Stromal cell of bone marrow (primary cell): ENCODE measurements at regions not wholly inside any gene's neighbourhood (a gene's known extent, or its start where the extent isn't known, plus 50 kb on each side); places are given as distances from the start of the nearest gene placed in this dataset.

Source experiments
- DNase-seq: peaks from one replicate; pipeline ENCODE4 v3.0.0-alpha.2; 2012; ENCODE audit warnings: low read depth

DNA sequence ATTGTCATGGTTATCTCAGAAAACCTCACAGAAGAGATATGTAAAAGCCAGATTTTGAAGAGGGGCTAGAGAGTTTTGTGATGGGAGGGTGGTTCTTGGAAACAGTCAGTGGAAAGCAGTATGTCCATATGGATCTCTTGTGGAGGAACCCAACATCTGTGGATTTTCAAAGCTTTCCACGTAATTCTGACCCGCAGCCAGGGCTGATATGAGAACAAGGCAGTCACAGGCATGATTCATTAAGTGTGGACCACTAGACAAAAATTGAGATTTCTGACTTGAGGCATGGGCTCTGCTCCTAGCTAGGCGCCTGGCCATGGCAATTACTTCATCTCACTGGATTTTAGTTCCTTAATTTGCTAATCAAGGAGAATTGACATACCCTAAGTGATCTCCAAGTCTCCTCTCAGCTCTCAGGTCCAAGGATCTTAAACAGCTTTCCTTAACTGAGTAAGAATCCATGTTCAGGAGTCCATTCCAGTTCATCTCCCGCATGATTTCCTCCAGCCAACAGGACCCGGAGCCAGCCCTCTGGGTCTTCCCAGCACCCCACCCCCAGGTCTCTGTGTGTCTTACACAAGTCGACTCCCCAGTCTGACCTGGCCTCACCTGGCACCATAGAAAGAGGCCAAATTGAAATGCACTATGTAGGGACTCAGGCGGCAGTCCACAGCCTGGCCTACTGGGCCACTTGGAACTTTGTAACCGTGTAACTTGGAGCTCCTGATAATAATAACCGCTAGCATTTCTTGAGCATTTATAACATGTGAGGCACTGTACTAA is 176.3 kb upstream of the PARP11 start:
- no peak for DNase-seq

DNA sequence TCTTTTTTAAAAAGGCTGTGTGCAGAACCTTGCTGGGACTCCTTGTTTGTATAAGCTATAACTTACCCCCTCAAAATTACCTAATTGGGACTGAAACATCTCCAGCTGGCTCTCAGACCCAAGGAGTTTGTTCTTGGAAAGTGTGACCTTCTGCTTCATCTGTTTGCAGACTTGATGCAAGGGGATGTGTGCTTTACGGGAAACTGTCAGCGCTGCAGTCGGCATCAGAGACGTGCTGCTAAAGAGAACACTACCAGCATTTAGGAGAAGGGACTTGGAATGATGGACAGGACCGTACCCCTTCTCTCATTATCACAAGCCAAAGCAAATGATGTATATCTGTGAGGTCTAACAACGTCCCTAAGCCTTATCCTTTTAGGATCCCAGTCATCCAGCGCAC is 174.2 kb upstream of the PARP11 start:
- no peak for DNase-seq

DNA sequence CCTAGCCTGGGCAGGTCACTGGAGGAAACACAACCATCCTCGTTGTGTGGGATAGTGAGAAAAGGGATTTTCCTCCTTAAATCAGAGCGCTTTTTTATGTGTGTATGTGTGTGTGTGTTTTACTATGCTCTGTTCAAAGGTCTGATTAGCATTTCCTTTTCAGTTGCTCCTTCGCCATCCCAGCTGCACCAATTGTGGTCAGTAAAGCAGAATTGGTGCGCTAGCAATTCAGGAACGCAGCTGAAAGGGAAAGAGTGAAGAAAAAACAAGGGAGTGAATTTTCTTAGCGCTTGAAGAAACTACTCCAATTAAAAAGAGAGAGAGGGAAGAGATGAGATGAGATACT is 173.3 kb upstream of the PARP11 start:
- no peak for DNase-seq

DNA sequence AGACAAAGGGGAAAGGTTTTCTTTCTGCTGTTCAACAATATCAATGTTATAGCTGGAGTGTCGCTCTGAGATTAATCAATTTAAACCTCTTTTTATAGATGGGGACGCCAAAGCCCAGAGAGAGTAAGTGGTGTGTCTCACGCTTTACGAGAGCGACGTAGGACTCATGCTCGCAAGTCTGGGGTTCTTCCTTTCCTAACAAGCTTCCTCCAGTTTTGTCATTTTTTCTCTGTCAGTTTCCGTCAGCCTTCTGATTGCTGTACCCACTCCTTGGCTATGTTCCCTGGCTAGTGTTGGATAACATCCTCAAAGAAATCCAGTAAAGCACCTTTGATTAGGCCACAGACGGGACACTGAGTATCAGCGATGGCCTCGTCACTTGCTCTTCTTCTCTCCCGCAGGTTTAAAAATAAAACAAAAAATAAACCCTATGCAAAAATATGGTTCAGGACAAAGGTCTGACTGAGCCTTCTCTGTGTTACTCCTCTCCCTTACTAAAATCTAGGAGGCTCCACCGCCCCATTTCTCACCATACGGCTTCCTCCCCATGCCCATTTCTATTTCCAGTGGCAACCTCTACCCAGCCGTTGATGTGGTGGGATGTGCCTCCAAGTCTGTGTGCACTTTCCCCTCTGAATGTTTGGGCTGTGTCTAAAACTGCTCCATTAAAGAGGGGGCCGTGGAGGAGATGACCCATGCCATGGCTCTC is 172.7 kb upstream of the PARP11 start:
- DNase-seq = no peak

DNA sequence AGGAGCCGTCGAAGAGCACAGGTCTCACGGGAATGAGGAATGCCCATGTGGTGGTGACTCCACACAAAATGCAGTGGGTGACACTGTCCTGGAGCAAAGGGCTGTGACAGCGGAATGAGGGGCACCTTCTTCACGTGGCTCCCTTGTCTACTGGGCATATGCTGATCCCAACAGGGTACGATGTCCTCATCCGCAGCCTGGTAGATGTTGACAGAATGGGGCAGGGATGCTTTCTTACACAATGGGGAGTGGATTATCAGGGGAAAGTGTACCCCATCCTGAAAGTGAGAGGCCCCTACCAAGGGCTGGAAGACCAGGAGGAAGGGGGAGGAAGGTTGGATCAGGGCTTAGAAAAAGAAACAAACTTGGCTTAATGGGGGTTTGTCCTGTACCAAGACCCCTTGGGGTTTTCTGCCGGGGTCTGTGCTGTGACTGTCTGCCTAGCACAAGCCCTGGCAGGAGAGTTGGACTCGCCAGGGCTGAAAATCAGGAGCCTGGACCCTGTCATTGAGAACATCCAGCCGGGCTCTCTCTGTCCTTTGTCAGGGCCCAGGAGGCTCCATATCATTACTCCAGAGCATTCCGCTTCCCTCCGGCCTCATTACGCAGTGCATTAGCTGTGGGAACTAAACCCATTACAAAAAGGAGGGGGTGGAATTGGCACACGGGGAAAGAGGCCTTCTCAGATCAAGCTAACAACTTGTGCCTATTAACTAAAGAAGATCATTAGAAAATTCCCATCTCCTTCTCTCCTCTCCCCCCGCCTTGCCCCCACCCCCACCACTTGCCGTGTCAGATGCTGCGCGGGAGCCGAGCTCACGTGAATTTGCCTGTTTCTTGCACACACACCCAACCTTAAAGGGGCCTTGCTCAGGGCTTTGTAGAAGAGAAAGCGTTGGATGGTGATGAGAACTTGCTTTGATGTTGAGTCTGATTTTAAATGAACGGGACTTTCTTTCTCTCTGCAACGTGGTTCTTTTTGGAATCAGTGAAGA is 171.8 kb upstream of the PARP11 start:
- no peak for DNase-seq

DNA sequence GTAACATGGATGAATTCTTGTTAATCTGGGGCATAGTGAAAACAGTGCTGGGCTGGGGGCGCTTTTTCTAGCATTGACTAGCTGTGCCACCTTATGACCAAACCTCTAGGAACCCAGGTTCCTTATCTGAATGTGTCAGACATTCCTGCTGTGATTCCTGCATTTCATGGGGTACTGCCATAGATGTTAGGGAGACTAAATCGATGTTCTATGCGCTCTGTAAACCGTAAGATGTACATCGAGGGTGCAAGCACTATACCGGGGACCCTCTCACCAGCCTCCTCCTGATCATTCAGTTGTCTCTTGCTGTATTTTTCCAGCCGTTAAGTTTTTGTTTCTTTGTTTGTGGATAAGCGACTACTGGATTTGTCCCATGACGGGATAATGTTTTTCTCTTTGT is 170.9 kb upstream of the PARP11 start:
- DNase-seq = no peak

DNA sequence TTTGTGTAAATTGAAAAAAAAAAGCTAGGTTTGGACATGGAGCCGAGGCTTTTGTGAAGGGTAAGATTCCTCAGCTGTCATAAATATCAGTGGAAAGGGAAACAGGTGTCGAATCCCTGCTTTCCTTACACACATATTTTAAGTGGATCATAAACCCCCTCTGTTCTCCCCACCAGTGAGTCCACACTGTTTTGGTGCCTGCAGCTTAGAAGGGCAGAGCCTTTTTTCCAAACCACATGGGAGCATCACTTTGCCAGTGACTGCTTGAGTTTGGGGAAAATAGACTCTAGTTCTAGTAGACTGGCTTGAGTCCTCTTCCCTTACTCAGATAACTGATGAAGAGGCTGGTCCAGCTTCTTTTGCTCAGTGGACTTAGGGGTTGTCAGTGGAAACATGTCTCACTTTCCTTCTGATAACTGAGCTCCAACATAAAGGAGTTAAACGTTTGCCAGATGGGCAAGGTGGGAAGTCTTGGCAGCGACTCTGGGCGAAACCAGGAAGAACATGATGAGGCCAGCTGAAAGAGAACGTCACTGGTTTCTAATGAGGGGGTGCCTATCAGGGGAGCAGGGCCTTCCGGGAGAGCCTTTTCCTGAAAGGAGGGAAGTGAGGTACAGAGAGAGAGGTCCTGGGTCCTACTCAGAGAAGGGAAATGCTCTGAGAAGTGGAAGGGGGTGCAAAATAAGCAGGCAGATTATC is 168.1 kb upstream of the PARP11 start:
- DNase-seq = no peak

DNA sequence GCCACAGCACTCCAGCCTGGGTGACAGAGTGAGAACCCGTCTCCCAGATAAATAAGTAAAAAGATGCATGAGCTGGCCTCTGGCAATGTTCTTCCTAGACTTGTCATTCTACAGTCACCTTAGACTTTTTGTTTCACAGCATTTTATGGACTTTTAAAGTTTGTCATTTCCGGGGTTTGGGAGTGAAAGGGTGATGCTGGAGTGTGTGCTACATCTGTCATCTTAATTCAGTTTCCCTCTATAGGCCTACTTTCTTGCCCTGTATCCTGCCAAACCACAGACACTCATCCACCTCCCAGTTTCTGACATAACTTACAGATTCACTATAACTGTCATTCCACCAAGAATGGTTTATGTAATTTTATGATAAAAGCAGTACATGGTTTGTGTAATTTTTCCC is 166.7 kb upstream of the PARP11 start:
- DNase-seq = no peak

DNA sequence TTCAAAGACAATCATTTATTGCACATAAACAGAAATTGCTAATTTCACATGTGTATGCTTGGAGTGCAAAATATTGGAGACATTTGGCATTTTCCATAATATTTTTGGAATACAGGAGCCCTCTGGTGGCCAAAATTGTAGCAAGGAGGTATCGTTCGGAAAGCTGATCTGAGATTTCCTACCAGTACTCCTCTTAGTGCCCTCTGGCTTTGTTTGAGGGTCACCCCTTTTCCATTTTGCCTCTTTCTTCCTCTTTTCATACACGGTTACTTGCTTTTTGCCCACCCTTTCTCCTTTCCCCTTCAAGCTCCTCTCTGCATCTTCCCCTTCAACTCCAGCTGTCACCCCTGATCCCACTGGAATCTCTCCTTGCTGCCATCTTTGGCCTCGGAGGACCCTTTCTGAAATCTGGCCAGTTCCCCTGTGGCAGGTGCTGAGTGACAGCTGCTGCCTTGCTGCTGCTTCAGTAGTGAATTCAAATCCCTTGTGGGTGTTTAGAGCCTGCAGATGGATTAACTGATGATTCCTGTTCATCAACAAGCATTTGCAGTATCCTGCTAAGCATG is 164.6 kb upstream of the PARP11 start:
- peak; percentile 33 for DNase-seq

DNA sequence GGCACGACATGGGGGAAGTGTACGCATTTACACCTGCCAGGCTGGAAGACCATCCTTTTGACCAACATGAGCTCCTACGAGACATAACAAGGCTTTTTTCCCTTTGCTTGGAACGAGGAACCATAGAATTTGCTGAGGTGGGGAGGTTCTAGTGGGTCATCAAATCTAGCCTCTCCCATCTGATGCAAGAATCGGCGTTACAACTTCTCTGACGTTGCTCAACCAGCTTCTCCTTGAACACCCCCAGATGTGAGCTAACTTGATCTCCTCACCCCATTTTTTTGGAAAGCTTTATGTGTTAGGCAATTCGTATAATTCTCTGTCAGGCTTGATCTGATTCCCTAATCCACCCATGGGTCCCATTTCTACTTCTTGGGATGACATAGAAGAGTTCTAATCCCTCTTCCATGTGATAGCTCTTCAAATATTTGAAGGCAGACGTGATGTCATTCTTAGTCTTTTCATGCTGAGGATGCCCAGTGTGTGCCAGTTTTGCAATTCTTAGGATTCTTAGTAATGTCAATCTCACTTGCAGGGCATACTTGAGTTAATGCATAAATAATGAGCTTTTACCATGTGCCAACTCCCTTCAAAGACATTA is 163.6 kb upstream of the PARP11 start:
- DNase-seq = no peak

DNA sequence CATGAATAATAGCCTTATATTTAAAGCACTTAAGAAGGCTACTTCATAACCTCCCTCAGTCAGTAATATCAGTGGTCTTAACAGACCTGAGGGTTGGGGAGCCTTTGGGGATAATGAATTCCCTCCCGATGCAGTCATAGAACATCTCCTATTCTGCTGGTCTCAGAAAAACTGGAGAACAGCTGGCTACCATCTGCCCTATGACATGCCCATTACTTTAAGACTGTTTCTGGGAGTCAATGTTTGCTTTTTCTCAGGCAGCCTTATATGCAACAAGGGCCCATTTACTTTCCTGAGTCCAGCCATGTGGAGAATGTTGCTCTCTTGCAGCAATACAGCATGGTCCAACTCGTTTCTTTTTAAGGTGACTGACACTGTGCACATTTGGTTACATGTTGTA is 161.7 kb upstream of the PARP11 start:
- no peak for DNase-seq

DNA sequence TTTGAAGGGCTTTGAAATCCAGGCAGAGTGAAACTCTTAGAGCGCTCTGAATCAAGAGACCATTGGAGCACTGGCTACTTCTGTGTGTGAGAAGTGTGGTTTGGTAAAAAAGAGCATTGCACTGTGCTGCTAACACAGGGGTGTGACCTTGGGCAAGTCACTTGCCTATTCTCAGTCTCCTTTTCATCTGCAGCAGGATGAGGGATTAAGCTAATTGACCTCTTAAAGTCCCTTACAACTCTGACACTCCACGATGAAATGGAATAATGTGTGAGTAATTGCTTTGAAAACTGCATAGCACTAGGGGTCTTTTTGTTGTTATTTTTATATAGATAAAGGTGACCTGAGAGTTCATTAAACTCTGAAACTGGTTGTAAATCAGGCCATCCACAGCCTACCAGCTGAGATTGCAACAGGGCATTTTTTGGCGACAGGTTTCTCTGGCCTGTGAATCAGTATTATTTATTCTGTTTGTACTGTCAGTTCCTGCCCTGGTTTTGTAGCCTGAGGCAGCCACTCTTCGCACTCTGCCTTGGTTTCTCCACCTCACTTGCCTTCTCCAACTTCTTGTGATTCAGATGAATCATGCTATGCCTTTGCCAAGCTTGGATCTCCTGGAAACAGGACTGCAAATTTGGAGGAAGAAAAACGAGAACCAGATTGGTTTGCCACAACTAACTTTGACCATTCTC is 159.9 kb upstream of the PARP11 start:
- peak; percentile 43 for DNase-seq

DNA sequence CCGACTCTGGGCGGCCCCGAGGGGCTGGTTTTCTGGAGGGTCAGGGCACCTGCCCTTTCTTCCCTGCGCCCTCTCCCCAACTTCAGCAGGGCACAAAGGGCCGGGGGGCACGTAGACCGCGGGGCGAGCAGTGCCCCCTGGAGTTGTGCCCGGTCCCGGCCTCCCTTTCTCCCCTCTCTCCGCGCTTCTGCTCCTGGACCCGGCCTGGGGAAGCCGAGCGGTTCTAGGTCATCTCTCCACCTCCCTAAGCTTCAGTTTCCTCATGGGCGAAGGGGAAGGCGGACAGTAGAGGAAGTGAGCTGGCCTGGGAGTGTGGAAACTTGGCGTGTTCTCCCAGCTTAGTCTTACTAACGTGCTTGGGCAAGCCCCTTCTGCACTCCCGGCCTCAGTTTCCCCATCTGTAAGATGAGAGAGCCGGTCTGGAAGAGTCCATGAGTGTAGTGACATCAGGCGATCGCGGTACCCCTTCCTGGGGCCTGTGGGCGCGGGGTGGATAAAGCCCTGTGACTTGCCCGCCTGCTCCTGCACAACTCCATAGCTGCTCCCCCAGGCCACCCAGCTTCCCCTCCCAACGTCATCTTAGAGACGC is 158.6 kb upstream of the PARP11 start:
- peak; percentile 39 for DNase-seq

DNA sequence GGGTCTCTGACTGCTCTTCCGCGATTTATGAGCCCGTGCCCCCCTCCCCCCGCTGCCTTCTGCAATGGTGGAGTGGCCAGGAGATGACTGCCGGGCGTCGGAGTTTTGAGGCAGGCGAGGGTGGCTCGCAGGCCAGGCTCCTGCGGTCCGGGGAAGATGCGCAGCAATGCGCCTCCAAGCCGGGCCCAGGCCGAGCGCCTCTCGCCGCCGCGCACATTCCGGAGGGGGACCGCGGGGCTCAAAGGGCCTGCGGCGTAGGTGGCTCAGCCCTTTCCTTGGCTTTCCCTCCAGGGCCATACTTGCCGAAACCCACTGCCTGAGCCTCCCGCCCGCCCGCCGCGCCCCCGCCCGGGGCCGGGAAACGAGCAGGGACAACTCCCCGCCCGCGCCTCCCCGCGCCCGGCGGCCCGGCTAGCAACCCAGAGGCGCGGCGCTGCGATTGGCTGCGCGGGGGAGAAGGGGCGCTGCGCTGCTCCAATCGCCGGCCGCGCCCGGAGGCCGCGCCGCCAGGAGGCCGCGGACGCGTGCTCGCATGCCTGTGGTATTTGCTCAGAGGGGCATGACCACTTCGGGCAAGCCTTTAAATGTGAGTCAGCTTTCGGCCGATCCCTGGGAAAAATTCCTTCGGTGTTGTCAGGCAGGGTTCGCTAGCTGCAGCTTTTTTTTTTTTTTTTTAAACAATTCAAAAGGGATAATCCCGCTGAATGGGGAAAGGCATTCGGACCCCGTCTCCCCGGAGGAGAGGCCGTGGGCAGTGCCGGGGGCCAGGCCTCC is 157.9 kb upstream of the PARP11 start:
- peak; percentile 97 for DNase-seq

DNA sequence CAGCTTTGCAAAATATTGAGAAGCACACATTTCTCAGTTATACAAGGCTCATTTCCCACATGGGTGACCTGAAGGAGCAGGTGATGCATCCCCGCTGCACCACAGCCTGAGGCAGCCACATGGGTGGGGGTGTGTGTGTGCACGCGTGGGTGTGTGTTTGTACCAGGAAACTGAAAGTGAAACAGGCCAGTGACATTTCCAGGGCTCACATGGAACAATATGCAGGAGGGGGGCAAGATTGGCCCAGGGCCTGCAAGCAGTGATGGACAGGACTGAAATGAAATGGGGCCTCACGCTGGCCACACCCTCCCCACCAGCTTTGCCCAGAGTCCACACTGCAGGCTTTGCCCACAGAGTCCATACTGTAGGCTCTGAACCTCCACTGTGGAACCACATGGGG is 154.2 kb upstream of the PARP11 start:
- no peak for DNase-seq

DNA sequence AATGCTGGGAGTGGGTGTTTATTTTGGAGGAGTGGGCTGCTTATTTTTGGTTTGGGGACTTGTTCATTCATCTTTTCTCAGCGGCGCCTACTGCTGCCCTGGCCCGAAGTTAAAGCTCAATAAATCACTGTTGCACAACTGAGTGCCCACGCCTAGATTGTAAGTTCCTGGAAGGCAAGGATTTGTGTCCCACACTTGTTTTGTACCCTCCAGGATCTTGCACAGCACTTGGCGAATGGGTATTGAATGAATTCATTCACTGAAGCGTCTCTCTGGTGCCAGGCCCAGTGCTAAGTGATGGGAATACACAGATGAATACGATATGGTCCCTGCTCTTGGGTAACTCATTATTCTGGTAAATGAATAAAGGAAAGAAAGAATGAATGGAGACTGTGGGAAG is 153.3 kb upstream of the PARP11 start:
- no peak for DNase-seq

DNA sequence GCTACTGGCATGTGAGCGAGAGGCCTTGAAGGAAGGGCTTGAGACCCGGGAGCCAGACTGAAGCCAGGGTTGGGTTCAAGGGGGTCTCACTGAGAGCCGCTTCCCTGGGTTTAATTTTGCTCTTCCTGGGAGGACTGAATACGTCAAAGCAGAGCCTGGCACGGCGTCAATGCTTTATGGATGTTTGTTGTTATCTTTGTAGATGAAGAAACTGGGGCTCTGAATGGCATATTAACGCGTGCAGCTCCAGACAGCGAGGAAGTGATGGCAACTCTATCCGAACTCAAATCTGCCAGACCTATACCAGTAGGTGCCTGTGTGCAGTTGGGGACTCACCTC is 152.8 kb upstream of the PARP11 start:
- no peak for DNase-seq

DNA sequence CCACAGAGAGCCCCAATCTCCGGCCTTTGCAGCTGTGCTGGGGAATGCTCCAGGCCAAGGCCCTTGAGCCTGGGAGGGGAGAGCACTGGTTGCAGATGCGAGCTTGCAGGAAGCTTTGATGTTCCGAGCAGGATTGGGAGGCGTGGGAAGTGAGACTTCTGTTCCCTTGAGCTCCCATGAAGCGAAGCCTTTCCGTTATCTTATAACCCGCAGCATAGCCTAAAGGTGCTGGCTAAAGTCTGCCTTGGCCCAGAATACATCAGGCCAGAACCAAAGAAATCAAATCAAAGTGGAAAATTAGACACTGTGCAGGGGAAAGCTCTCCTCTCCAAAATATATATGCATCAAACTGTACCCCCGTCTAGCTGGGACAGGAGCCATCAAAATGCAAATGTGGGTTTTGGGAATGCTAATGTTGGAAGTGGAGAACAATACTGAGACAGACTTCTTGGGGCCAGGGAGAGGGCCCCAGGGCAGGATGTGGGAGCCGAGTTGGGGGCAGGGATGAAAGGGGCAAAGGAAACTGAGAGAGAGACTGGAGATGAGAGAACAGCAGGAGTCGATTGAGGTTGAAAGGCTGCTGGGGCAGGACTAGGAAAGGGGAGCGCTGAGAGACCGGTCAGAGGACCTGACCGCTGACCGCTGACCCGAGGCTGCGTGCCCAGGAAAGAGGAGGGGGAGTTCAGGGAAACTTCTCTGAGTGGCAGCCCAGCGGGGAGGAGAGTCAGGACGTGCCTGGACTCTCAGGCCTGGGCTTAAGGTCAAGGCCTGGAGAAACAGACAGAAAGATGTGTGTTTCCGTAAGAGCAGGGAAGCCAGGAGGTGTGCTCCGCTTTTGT is 152.2 kb upstream of the PARP11 start:
- no peak for DNase-seq

DNA sequence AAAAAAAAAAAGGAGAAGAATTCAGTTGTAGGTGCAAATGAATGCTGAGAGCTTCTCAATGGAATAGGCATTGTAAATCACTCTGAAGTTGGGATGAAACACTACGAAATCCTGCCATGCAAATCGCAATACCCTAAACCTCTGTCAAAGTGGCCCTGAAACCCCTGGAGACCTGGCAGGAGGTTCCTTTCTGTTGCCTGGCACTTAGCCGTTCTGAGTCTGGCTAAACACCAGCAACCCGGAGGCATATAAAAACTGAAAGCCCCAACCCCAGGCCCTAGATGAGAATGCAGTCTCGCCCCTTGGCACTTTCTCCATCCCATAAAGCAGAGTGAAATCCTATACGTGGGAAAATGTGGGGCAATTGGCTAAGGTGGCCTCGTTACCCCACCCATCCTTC is 151.5 kb upstream of the PARP11 start:
- DNase-seq = no peak
